GM20000 (cell line): ENCODE measurements at regions not wholly inside any gene's neighbourhood (a gene's known extent, or its start where the extent isn't known, plus 50 kb on each side); places are given as distances from the start of the nearest gene placed in this dataset.

ENCODE experiments used
- DNase-seq: peaks from one replicate; pipeline ENCODE4 v3.0.0; 2012; ENCODE audit warnings: low spot score
- TF ChIP-seq, protein P1 (sequence below): IDR thresholded peaks from 2 replicates; pipeline ENCODE4 v1.5.1; 2012; ENCODE audit warnings: mild to moderate bottlenecking, control low read depth; ENCODE audit errors: extremely low read depth, missing control alignments

DNA sequence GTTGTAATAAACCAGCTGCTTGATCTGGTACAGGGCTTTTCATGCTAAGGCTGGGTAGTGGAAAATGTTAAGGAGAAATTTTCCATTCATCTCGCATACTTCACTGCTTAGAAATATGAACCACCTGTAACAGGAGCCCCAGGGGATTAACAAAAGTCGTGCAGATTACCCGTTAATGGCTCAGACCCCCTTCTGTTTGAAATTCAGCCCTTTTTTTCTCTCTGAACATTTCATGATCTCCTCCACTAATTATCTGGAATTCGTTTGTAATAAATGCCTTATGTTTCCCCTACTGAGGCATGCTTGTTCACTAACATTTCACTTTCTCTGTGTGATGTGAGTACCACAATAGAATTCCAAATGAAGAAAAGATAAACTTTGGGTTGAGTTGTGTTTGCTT lies 336.4 kb upstream of the HSF2 start:
- DNase-seq: no peak
- TF ChIP-seq, protein P1, sequence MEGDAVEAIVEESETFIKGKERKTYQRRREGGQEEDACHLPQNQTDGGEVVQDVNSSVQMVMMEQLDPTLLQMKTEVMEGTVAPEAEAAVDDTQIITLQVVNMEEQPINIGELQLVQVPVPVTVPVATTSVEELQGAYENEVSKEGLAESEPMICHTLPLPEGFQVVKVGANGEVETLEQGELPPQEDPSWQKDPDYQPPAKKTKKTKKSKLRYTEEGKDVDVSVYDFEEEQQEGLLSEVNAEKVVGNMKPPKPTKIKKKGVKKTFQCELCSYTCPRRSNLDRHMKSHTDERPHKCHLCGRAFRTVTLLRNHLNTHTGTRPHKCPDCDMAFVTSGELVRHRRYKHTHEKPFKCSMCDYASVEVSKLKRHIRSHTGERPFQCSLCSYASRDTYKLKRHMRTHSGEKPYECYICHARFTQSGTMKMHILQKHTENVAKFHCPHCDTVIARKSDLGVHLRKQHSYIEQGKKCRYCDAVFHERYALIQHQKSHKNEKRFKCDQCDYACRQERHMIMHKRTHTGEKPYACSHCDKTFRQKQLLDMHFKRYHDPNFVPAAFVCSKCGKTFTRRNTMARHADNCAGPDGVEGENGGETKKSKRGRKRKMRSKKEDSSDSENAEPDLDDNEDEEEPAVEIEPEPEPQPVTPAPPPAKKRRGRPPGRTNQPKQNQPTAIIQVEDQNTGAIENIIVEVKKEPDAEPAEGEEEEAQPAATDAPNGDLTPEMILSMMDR: no peak

GRCh38 chr6:122063761-122064160 lies 335.7 kb upstream of the HSF2 start:
- TF ChIP-seq, protein P1: no peak
- DNase-seq: no peak

- no peak for DNase-seq
These were observed 333.3 kb upstream of the HSF2 start for GRCh38 chr6:122066200-122066599.

DNA sequence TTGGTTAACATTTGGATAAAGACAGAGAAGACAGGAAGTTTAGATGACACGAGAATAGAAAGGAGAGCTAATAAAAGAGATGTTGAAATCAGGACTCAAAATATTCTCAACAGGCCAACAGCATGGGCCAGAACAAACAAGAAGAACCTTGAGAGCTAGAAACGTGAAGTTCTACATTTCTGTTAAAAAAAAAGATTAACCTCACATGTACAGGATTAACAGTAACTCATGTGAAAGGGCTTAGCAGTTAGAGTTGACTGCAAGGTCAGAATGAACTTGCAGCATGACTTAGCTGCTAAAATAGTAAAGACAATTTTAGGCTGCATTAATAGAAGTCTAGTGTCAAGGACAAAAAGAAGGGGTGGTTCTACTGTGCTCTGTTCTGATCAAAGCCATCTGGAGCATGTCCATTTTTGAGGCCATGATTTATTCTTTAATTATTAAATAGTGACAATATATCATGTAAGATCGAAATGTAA lies 331.1 kb upstream of the HSF2 start:
- no peak for DNase-seq
- TF ChIP-seq, protein P1: no peak

More at GRCh38 chr6:122066200-122066599, 333.3 kb upstream of the HSF2 start:
- TF ChIP-seq, protein P1: no peak

DNA sequence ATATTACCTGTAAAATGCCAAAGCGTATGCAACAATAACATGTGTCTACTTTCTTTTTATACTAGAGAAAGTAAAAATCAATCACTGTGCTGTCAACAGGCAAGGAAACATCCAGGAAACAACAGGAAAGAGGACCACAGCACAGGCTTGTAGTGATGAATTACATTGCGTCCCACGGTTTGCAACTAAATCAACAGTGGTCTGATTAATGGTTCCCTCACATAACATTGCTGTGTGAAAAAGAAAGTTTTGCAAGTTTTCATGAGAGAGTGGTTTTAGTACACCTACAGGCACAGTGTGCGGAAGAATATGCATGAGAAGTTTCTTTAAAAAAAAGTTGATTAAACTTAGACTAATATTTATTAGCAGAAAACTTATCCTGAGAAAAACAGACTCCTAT lies 329.5 kb upstream of the HSF2 start:
- TF ChIP-seq, protein P1: no peak

GRCh38 chr6:122072014-122072647 lies 327.3 kb upstream of the HSF2 start:
- no peak for DNase-seq
- TF ChIP-seq, protein P1: no peak

More for the DNA sequence above, 329.5 kb upstream of the HSF2 start:
- no peak for DNase-seq

- TF ChIP-seq, protein P1: no peak
- no peak for DNase-seq
These were observed 324.2 kb upstream of the HSF2 start for GRCh38 chr6:122075084-122075838.
